HepG2 (cell line): ENCODE measurements at regions not wholly inside any gene's neighbourhood (a gene's known extent, or its start where the extent isn't known, plus 50 kb on each side); places are given as distances from the start of the nearest gene placed in this dataset.

Experiments
- ATAC-seq: fragments of 200-7000 bp; cut with Tn5 transposase; 3 replicates; pipeline ENCODE4 v1.9.1; 2020; ENCODE audit warnings: mild to moderate bottlenecking, moderate library complexity
- BruUV-seq: library from RNA; stranded (reverse); fragments of 400-500 nt; replicated peaks from 2 replicates; lab custom pipeline; 2021; lab: Mats Ljungman, UMichigan
- CTCF ChIA-PET: fragments of 300-600 bp; formaldehyde crosslinking; extraction: SDS; loops from one replicate; lab custom pipeline; 2021; ENCODE audit warnings: low total read pairs, inconsistent platforms, low intra/inter-chr PET ratio; lab: Yijun Ruan, JAX
- POLR2A ChIA-PET: fragments of 350-600 bp; sonication (Branson Sonifier 250); formaldehyde crosslinking; loops from one replicate; lab custom pipeline; 2020; ENCODE audit warnings: antibody characterized with exemption, inconsistent platforms; lab: Yijun Ruan, JAX
- DNase-seq: peaks from one replicate; pipeline ENCODE4 v3.0.0-alpha.2; 2015; ENCODE audit warnings: low spot score
- FAIRE-seq: peaks from 3 replicates; lab custom pipeline; 2011; peaks lifted over from hg19 to GRCh38; lab: Jason Lieb, UNC
- H2AFZ ChIP-seq: one replicate; pipeline ENCODE4 v1.6.1; 2011; ENCODE audit warnings: low read length, inconsistent platforms
- H3K27ac ChIP-seq: fragments of 300-600 bp; 3 replicates; pipeline ENCODE4 v1.8.0; 2011; ENCODE audit warnings: mixed run types, mild to moderate bottlenecking, mixed read lengths, low read length, inconsistent platforms; ENCODE audit not compliant: insufficient read depth; ENCODE audit errors: extremely low read length
- H3K27me3 ChIP-seq, 2 experiments: fragments of 200-600 bp in 1 of 2; 2 replicates in 1 of 2; 3 replicates in 1 of 2; pipeline versions ENCODE4 v1.6.0 to v1.8.0; 2011; ENCODE audit warnings: low read length in 2 of 2, mild to moderate bottlenecking in 2 of 2, moderate library complexity in 2 of 2, inconsistent platforms in 1 of 2; ENCODE audit not compliant: insufficient read depth in 2 of 2, control insufficient read depth in 1 of 2
- H3K36me3 ChIP-seq, 2 experiments: fragments of 200-600 bp in 1 of 2; replicated peaks in 1 of 2; 2 replicates in 1 of 2; 3 replicates in 1 of 2; pipeline versions ENCODE4 v1.5.1 to v1.8.0; 2011; ENCODE audit warnings: low read length in 2 of 2, inconsistent platforms in 1 of 2; ENCODE audit not compliant: insufficient read depth in 2 of 2, control insufficient read depth in 1 of 2
- H3K4me1 ChIP-seq: 2 replicates; pipeline ENCODE4 v1.5.1; 2012; ENCODE audit warnings: low read length, inconsistent platforms; ENCODE audit not compliant: insufficient read depth
- H3K4me2 ChIP-seq: 2 replicates; pipeline ENCODE4 v1.6.0; 2011; ENCODE audit warnings: low read depth, low read length, inconsistent platforms
- H3K4me3 ChIP-seq, 3 experiments: fragments of 200-600 bp in 1 of 3; sonication (generic), shearing (Covaris generic) in 1 of 3; replicated peaks in 1 of 3; 2 replicates each; pipeline ENCODE4 v1.5.1; 2011 to 2016; ENCODE audit warnings: low read length in 3 of 3, inconsistent platforms in 2 of 3, low read depth in 2 of 3, mild to moderate bottlenecking in 2 of 3, control low read depth in 1 of 3, mixed read lengths in 1 of 3; ENCODE audit not compliant: insufficient read depth in 1 of 3
- H3K79me2 ChIP-seq: one replicate; pipeline ENCODE4 v1.6.1; 2011; ENCODE audit warnings: low read length, inconsistent platforms; ENCODE audit not compliant: insufficient read depth
- H3K9ac ChIP-seq: 2 replicates; pipeline ENCODE4 v1.6.0; 2011; ENCODE audit warnings: mild to moderate bottlenecking, low read depth, low read length, inconsistent platforms; ENCODE audit not compliant: insufficient read depth
- H3K9me3 ChIP-seq: 2 replicates; pipeline ENCODE4 v1.5.1; 2012; ENCODE audit warnings: mild to moderate bottlenecking, low read length
- H4K20me1 ChIP-seq: 2 replicates; pipeline ENCODE4 v1.6.0; 2011; ENCODE audit warnings: inconsistent platforms, mild to moderate bottlenecking, low read length, moderate library complexity; ENCODE audit not compliant: insufficient read depth
- GABPA ChIP-seq, 2 experiments: IDR thresholded peaks; 2 replicates each; pipeline ENCODE4 v1.6.1; 2011 to 2016; ENCODE audit warnings: low read depth in 2 of 2, low read length in 1 of 2, missing biosample characterization in 1 of 2, missing genetic modification characterization in 1 of 2
- GFI1 ChIP-seq: sonication (generic); formaldehyde crosslinking; IDR thresholded peaks from 2 replicates; pipeline ENCODE4 v1.5.0; 2020; ENCODE audit warnings: missing genetic modification reagents, mild to moderate bottlenecking, borderline replicate concordance
- PRMT3 ChIP-seq: sonication (generic); formaldehyde crosslinking; IDR thresholded peaks from 2 replicates; pipeline ENCODE4 v1.8.1; 2022; ENCODE audit warnings: low read depth, mild to moderate bottlenecking, moderate library complexity, missing genetic modification reagents, borderline replicate concordance
- SALL1 ChIP-seq: sonication (generic); formaldehyde crosslinking; IDR thresholded peaks from 2 replicates; pipeline ENCODE4 v1.8.0; 2022; ENCODE audit warnings: mild to moderate bottlenecking, missing genetic modification reagents
- SUZ12 ChIP-seq: fragments of 150-350 bp; IDR thresholded peaks from 2 replicates; pipeline ENCODE4 v1.6.1; 2014; ENCODE audit warnings: low read depth, low read length
- ZBTB20 ChIP-seq: sonication (generic); formaldehyde crosslinking; IDR thresholded peaks from 2 replicates; pipeline ENCODE4 v1.8.1; 2023; ENCODE audit warnings: missing genetic modification reagents, low read depth, mild to moderate bottlenecking, borderline replicate concordance
- ZNF143 ChIP-seq: sonication (generic); formaldehyde crosslinking; IDR thresholded peaks from 2 replicates; pipeline ENCODE4 v1.4.0; 2020; ENCODE audit warnings: missing genetic modification reagents
- ZNF230 ChIP-seq: sonication (generic); formaldehyde crosslinking; IDR thresholded peaks from 2 replicates; pipeline ENCODE4 v1.4.0; 2020; ENCODE audit warnings: mild to moderate bottlenecking, missing genetic modification reagents
- ZNF264 ChIP-seq: sonication (generic); formaldehyde crosslinking; IDR thresholded peaks from 2 replicates; pipeline ENCODE4 v1.4.0; 2020; ENCODE audit warnings: missing genetic modification reagents
- ZNF326 ChIP-seq: sonication (generic); formaldehyde crosslinking; IDR thresholded peaks from 2 replicates; pipeline ENCODE4 v1.4.0; 2020; ENCODE audit warnings: missing genetic modification reagents, borderline replicate concordance
- ZNF841 ChIP-seq: sonication (generic); formaldehyde crosslinking; IDR thresholded peaks from 2 replicates; pipeline ENCODE4 v1.8.1; 2023; ENCODE audit warnings: missing genetic modification reagents, borderline replicate concordance
- WGBS: methylation state at CpG from one replicate; pipeline ENCODE4 v1.1.6; 2017; ENCODE audit warnings: low lambda C conversion rate; 5-methylcytosine and 5-hydroxymethylcytosine counted together
- in situ Hi-C: cut with HindIII; loops from 2 replicates; pipeline ENCODE4 v1.10.0; 2017; ENCODE audit warnings: low pct_unique_long_range_greater_than_20kb; ENCODE audit not compliant: extremely low pct_ligation_motif_present
- intact Hi-C: fragments of 100-400 bp; cut with micrococcal nuclease; formaldehyde crosslinking; loops from one replicate; pipeline ENCODE4 v1.10.0; 2022; ENCODE audit not compliant: unreplicated experiment
- TF ChIP-seq, protein P1 (sequence below): sonication (generic); formaldehyde crosslinking; IDR thresholded peaks from 2 replicates; pipeline ENCODE4 v1.5.1; 2020; ENCODE audit warnings: mild to moderate bottlenecking, missing genetic modification reagents, moderate library complexity
- TF ChIP-seq, protein P2 (sequence below): sonication (generic); formaldehyde crosslinking; IDR thresholded peaks from 2 replicates; pipeline ENCODE4 v1.5.0; 2020; ENCODE audit warnings: mild to moderate bottlenecking, missing genetic modification reagents, borderline replicate concordance
- TF ChIP-seq, protein P3 (sequence below): sonication (generic); formaldehyde crosslinking; IDR thresholded peaks from 2 replicates; pipeline ENCODE4 v1.4.0; 2020; ENCODE audit warnings: mild to moderate bottlenecking, missing genetic modification reagents

DNA sequence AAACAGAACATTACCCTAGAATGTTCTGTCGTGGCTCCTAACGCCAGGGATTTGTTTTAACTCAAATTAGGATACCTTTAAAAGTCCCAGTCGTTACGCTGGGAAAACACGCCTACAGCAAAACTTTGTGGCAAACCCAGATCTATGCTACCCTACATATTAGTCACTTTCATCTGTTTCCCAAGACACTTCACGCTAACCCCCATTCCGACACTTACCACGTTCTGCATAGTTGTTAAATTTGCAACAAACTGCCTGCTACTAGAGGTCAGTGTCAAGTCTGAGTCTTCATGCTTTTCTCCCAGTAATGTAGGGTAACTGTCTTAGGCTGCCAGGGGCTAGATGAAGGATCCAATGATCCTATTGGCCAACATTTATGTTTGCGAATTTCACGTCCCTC is 140.3 kb downstream of the RASEF start:
- no peak overlapping the region for H3K9ac ChIP-seq
- H3K36me3 ChIP-seq: no peaks in the 10 kb centered on the region
- WGBS: 81% methylated on average over 10 of the region's 10 CpGs
- no peaks in the 10 kb centered on the region for H4K20me1 ChIP-seq
- TF ChIP-seq ZNF326 (no peak), SUZ12 (no peak), SALL1 (no peak), GABPA (IDR thresholded peaks at IDR 0.05; ENCODE audit: low read depth, low read length) (no peak), GABPA (CRISPR knock-in tag; IDR thresholded peaks at IDR 0.05; ENCODE audit: low read depth) (no peak), ZBTB20 (CRISPR knock-in tag) (no peak), ZNF143 (CRISPR knock-in tag) (no peak), ZNF230 (CRISPR knock-in tag) (no peak), ZNF264 (CRISPR knock-in tag) (no peak), GFI1 (no peak), PRMT3 (CRISPR knock-in tag) (no peak), ZNF841 (CRISPR knock-in tag) (no peak)
- TF ChIP-seq, protein P1, sequence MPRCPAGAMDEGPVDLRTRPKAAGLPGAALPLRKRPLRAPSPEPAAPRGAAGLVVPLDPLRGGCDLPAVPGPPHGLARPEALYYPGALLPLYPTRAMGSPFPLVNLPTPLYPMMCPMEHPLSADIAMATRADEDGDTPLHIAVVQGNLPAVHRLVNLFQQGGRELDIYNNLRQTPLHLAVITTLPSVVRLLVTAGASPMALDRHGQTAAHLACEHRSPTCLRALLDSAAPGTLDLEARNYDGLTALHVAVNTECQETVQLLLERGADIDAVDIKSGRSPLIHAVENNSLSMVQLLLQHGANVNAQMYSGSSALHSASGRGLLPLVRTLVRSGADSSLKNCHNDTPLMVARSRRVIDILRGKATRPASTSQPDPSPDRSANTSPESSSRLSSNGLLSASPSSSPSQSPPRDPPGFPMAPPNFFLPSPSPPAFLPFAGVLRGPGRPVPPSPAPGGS (CRISPR knock-in tag): no peak
- TF ChIP-seq, protein P2, sequence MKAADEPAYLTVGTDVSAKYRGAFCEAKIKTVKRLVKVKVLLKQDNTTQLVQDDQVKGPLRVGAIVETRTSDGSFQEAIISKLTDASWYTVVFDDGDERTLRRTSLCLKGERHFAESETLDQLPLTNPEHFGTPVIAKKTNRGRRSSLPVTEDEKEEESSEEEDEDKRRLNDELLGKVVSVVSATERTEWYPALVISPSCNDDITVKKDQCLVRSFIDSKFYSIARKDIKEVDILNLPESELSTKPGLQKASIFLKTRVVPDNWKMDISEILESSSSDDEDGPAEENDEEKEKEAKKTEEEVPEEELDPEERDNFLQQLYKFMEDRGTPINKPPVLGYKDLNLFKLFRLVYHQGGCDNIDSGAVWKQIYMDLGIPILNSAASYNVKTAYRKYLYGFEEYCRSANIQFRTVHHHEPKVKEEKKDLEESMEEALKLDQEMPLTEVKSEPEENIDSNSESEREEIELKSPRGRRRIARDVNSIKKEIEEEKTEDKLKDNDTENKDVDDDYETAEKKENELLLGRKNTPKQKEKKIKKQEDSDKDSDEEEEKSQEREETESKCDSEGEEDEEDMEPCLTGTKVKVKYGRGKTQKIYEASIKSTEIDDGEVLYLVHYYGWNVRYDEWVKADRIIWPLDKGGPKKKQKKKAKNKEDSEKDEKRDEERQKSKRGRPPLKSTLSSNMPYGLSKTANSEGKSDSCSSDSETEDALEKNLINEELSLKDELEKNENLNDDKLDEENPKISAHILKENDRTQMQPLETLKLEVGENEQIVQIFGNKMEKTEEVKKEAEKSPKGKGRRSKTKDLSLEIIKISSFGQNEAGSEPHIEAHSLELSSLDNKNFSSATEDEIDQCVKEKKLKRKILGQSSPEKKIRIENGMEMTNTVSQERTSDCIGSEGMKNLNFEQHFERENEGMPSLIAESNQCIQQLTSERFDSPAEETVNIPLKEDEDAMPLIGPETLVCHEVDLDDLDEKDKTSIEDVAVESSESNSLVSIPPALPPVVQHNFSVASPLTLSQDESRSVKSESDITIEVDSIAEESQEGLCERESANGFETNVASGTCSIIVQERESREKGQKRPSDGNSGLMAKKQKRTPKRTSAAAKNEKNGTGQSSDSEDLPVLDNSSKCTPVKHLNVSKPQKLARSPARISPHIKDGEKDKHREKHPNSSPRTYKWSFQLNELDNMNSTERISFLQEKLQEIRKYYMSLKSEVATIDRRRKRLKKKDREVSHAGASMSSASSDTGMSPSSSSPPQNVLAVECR (CRISPR knock-in tag): no peak
- TF ChIP-seq, protein P3, sequence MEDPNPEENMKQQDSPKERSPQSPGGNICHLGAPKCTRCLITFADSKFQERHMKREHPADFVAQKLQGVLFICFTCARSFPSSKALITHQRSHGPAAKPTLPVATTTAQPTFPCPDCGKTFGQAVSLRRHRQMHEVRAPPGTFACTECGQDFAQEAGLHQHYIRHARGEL (CRISPR knock-in tag): no peak
- no peak for FAIRE-seq
- H2AFZ ChIP-seq: no peak overlapping the region
- ChIA-PET CTCF (no interaction called here), POLR2A (no interaction called here)
- no peak for ATAC-seq
- H3K9me3 ChIP-seq: 0 out of 2 replicates have a peak, but pooled peaks cover 2% of the 10 kb centered on the region
- no peak for DNase-seq
- no peaks in the 10 kb centered on the region for H3K79me2 ChIP-seq
- no peak overlapping the region for H3K27ac ChIP-seq
- in situ Hi-C loops: no loop called here
- no peaks in the 10 kb centered on the region for H3K27me3 ChIP-seq
- peaks cover 9% of the 10 kb centered on the region; the same call in 1 of the 2 replicates for H3K4me1 ChIP-seq
- intact Hi-C loops: no loop called here
- no TSS peak for BruUV-seq
- H3K4me3 ChIP-seq: no peak overlapping the region
- no peak overlapping the region for H3K4me2 ChIP-seq
